Kidney (tissue), 13 donors: ENCODE measurements at regions not wholly inside any gene's neighbourhood (a gene's known extent, or its start where the extent isn't known, plus 50 kb on each side); places are given as distances from the start of the nearest gene placed in this dataset.

ENCODE experiments used
- DNase-seq, 5 donors: peaks; one replicate each; pipeline ENCODE4 v3.0.0-alpha.2; 2013 to 2020
- FAIRE-seq: peaks from 2 replicates; lab custom pipeline; 2012; peaks lifted over from hg19 to GRCh38; lab: Jason Lieb, UNC
- H3K27ac ChIP-seq, 2 donors: one replicate each; pipeline ENCODE4 v1.7.0; 2013; ENCODE audit warnings: low read depth in 2 of 2, low read length in 2 of 2, inconsistent platforms in 1 of 2
- H3K27me3 ChIP-seq: one replicate; pipeline ENCODE4 v1.7.1; 2013; ENCODE audit warnings: low read length, inconsistent platforms; ENCODE audit not compliant: control insufficient read depth, insufficient read depth
- H3K36me3 ChIP-seq, 3 donors: one replicate each; pipeline versions ENCODE4 v1.7.0 to v1.7.1; 2013; ENCODE audit warnings: low read length in 3 of 3, control low read depth in 1 of 3, inconsistent platforms in 1 of 3; ENCODE audit not compliant: insufficient read depth in 3 of 3, control insufficient read depth in 2 of 3
- H3K4me1 ChIP-seq, 3 donors: one replicate each; pipeline versions ENCODE4 v1.7.0 to v1.7.1; 2013; ENCODE audit warnings: low read length in 3 of 3, inconsistent platforms in 1 of 3, low read depth in 1 of 3; ENCODE audit not compliant: control insufficient read depth in 2 of 3, insufficient read depth in 2 of 3
- H3K4me3 ChIP-seq, 3 donors: one replicate each; pipeline versions ENCODE4 v1.7.0 to v1.8.1; 2013; ENCODE audit warnings: low read length in 3 of 3, control low read depth in 1 of 3, inconsistent platforms in 1 of 3
- H3K9ac ChIP-seq, 3 donors: one replicate each; pipeline versions ENCODE4 v1.7.0 to v1.7.1; 2013; ENCODE audit warnings: low read length in 3 of 3, control low read depth in 1 of 3, inconsistent platforms in 1 of 3
- H3K9me3 ChIP-seq, 3 donors: one replicate each; pipeline versions ENCODE4 v1.7.0 to v1.7.1; 2013; ENCODE audit warnings: low read length in 3 of 3, control low read depth in 1 of 3, inconsistent platforms in 1 of 3; ENCODE audit not compliant: control insufficient read depth in 2 of 3, insufficient read depth in 1 of 3
- CTCF ChIP-seq: IDR thresholded peaks from 3 replicates; pipeline ENCODE4 v1.5.1; 2012; ENCODE audit warnings: mild to moderate bottlenecking, moderate library complexity, borderline replicate concordance; ENCODE audit not compliant: insufficient read depth; ENCODE audit errors: extremely low read depth
- intact Hi-C: fragments of 100-400 bp; cut with DNase I; formaldehyde crosslinking; loops from one replicate; pipeline ENCODE4 v1.11.1; 2022
- donor health status: control.
- donor health status: control.
- donor health status: control.
- donor health status: control.
- donor health status: control.
- donor health status: DM: yes; HTN: yes; CAD: no.
- donor health status: Normal renal cell carcinoma (clear cell type).

GRCh38 chr10:6917125-6917524 lies 337.0 kb upstream of the PRKCQ start:
- no peak overlapping the region for H3K27ac ChIP-seq
- no peaks in the 10 kb centered on the region for H3K9me3 ChIP-seq
- no peaks in the 10 kb centered on the region for H3K27me3 ChIP-seq
- FAIRE-seq: no peak
- no peak overlapping the region for H3K4me3 ChIP-seq
- no peak for TF ChIP-seq CTCF
- no peaks in the 10 kb centered on the region for H3K4me1 ChIP-seq
- DNase-seq: no peak
- intact Hi-C loops: no loop called here
- no peaks in the 10 kb centered on the region for H3K36me3 ChIP-seq
- H3K9ac ChIP-seq: no peak overlapping the region

GRCh38 chr10:6916601-6917000 lies 336.5 kb upstream of the PRKCQ start:
- no peaks in the 10 kb centered on the region for H3K27me3 ChIP-seq
- no peaks in the 10 kb centered on the region for H3K36me3 ChIP-seq
- H3K27ac ChIP-seq: no peak overlapping the region
- intact Hi-C loops: no loop called here
- no peak overlapping the region for H3K9ac ChIP-seq
- DNase-seq (no peak), FAIRE-seq (no peak)
- H3K4me1 ChIP-seq: peaks cover 0 to 2% (median 0%) of the 10 kb centered on the region in 3 donors
- no peak overlapping the region for H3K4me3 ChIP-seq
- no peak for TF ChIP-seq CTCF
- no peaks in the 10 kb centered on the region for H3K9me3 ChIP-seq

GRCh38 chr10:6915307-6915706 lies 335.2 kb upstream of the PRKCQ start:
- H3K36me3 ChIP-seq: no peaks in the 10 kb centered on the region
- no peak overlapping the region for H3K27ac ChIP-seq
- TF ChIP-seq CTCF: no peak
- intact Hi-C loops: no loop called here
- H3K27me3 ChIP-seq: no peaks in the 10 kb centered on the region
- H3K4me3 ChIP-seq: no peak overlapping the region
- H3K9me3 ChIP-seq: no peaks in the 10 kb centered on the region
- H3K9ac ChIP-seq: no peak overlapping the region
- no peak for FAIRE-seq
- no peak for DNase-seq
- peaks cover 0 to 2% (median 0%) of the 10 kb centered on the region in 3 donors for H3K4me1 ChIP-seq

- H3K27ac ChIP-seq: no peak overlapping the region
- H3K4me1 ChIP-seq: peaks cover 0 to 2% (median 0%) of the 10 kb centered on the region in 3 donors
- H3K9me3 ChIP-seq: no peaks in the 10 kb centered on the region
- no peaks in the 10 kb centered on the region for H3K27me3 ChIP-seq
- no peaks in the 10 kb centered on the region for H3K36me3 ChIP-seq
- TF ChIP-seq CTCF: no peak
- intact Hi-C loops: no loop called here
- no peak for DNase-seq
- no peak for FAIRE-seq
- H3K4me3 ChIP-seq: no peak overlapping the region
- H3K9ac ChIP-seq: no peak overlapping the region
Measured at GRCh38 chr10:6912929-6913328, 332.9 kb upstream of the PRKCQ start.
